ENCODE measurements at regions not wholly inside any gene's neighbourhood (a gene's known extent, or its start where the extent isn't known, plus 50 kb on each side); places are given as distances from the start of the nearest gene placed in this dataset.

GRCh38 chr1:172758259-172758658 is 99.4 kb downstream of the FASLG start:
- H4K20me1 ChIP-seq (ENCODE audit: insufficient read depth): no peaks in the 10 kb centered on the region
- no peak for DNase-seq
- ChIA-PET CTCF (interaction anchor here (0.7 kb wide), 1 partner anchor 444 kb away, joined by 3 read pairs; no protein-coding TSS in a partner anchor), POLR2A (no interaction called here)
- H3K27me3 ChIP-seq (ENCODE audit: insufficient read depth): no peaks in the 10 kb centered on the region
- H2AFZ ChIP-seq (ENCODE audit: low read depth): no peak overlapping the region
- no peaks in the 10 kb centered on the region for H3K79me2 ChIP-seq (ENCODE audit: insufficient read depth)
- H3K4me1 ChIP-seq (ENCODE audit: control insufficient read depth in 1 of 2, insufficient read depth in 2 of 2, low read depth in 1 of 2, low read length in 1 of 2): no peaks in the 10 kb centered on the region; a peak in 1 of 4 replicates
- H3K4me2 ChIP-seq: no peak overlapping the region
- TF ChIP-seq RCOR1 (IDR thresholded peaks at IDR 0.05; ENCODE audit: low read length): no peak
- no peak for TF ChIP-seq RXRA (IDR thresholded peaks at IDR 0.05; ENCODE audit: borderline replicate concordance, low read depth)
- no peak for TF ChIP-seq MEF2A (IDR thresholded peaks at IDR 0.05; ENCODE audit: borderline replicate concordance, low read depth)
- no peak for TF ChIP-seq RFX5 (IDR thresholded peaks at IDR 0.05; ENCODE audit: low read length)
- no peak for TF ChIP-seq GABPA (IDR thresholded peaks at IDR 0.05; ENCODE audit: low read depth)
- no peak for TF ChIP-seq USF2 (IDR thresholded peaks at IDR 0.05; ENCODE audit: borderline replicate concordance, low read depth, low read length)
- no peak for TF ChIP-seq EP300 (IDR thresholded peaks at IDR 0.05; ENCODE audit: borderline replicate concordance in 1 of 2, low read depth in 1 of 2, low read length in 1 of 2)
- TF ChIP-seq YY1 (IDR thresholded peaks at IDR 0.05; ENCODE audit: low read depth): no peak
- TF ChIP-seq SMC3 (IDR thresholded peaks at IDR 0.05; ENCODE audit: low read depth, low read length): no peak
- H3K9me3 ChIP-seq: no peaks in the 10 kb centered on the region
- no peak overlapping the region for H3K9ac ChIP-seq
- H3F3A ChIP-seq (replicated peaks; ENCODE audit: insufficient read depth): peaks cover 10% of the 10 kb centered on the region
- WGBS (ENCODE audit: low lambda C conversion rate): 67% methylated on average over 2 of the region's 2 CpGs
- no peak overlapping the region for H3K27ac ChIP-seq (ENCODE audit: low read depth in 2 of 2, low read length in 1 of 2)
- no peak overlapping the region for H3K4me3 ChIP-seq (ENCODE audit: low read depth in 2 of 2, low read length in 1 of 2)
- H3K36me3 ChIP-seq (replicated peaks in 1 of 2; ENCODE audit: control insufficient read depth in 1 of 2, insufficient read depth in 2 of 2, low read length in 1 of 2): no peaks in the 10 kb centered on the region
- H3K9me2 ChIP-seq: no peaks in the 10 kb centered on the region

- CTCF ChIA-PET: no interaction called here
- H3K9me3 ChIP-seq: no peaks in the 10 kb centered on the region
- no peak for TF ChIP-seq USF2 (IDR thresholded peaks at IDR 0.05; ENCODE audit: borderline replicate concordance, low read depth, low read length)
- no peak for TF ChIP-seq ZBTB33 (IDR thresholded peaks at IDR 0.05; ENCODE audit: borderline replicate concordance, low read depth)
- TF ChIP-seq GABPA (IDR thresholded peaks at IDR 0.05; ENCODE audit: low read depth): no peak
- no peak for TF ChIP-seq RFX5 (IDR thresholded peaks at IDR 0.05; ENCODE audit: low read length)
- no peak for TF ChIP-seq RCOR1 (IDR thresholded peaks at IDR 0.05; ENCODE audit: low read length)
- no peak for TF ChIP-seq USF1 (IDR thresholded peaks at IDR 0.05; ENCODE audit: borderline replicate concordance, low read depth)
- TF ChIP-seq NFIC (IDR thresholded peaks at IDR 0.05; ENCODE audit: borderline replicate concordance): no peak
- TF ChIP-seq EP300 (IDR thresholded peaks at IDR 0.05; ENCODE audit: borderline replicate concordance in 1 of 2, low read depth in 1 of 2, low read length in 1 of 2): no peak
- TF ChIP-seq TAF1 (IDR thresholded peaks at IDR 0.05; ENCODE audit: borderline replicate concordance, low read depth, low read length): no peak
- TF ChIP-seq MXI1 (IDR thresholded peaks at IDR 0.05; ENCODE audit: low read depth, low read length): no peak
- no peak for TF ChIP-seq FOSL2 (IDR thresholded peaks at IDR 0.05; ENCODE audit: borderline replicate concordance, low read depth)
- TF ChIP-seq RXRA (IDR thresholded peaks at IDR 0.05; ENCODE audit: borderline replicate concordance, low read depth): no peak
- no peak for TF ChIP-seq FOXJ3 (CRISPR knock-in tag; IDR thresholded peaks at IDR 0.05)
- no peak for TF ChIP-seq JUND (IDR thresholded peaks at IDR 0.05)
- no peak for TF ChIP-seq FOXM1 (IDR thresholded peaks at IDR 0.05; ENCODE audit: low read depth)
- no peak for TF ChIP-seq SMC3 (IDR thresholded peaks at IDR 0.05; ENCODE audit: low read depth, low read length)
- no peak for TF ChIP-seq IRF3 (IDR thresholded peaks at IDR 0.05; ENCODE audit: low read depth, low read length)
- TF ChIP-seq CTCF (IDR thresholded peaks at IDR 0.05): no peak
- no peak for TF ChIP-seq MEF2A (IDR thresholded peaks at IDR 0.05; ENCODE audit: borderline replicate concordance, low read depth)
These were observed 101.2 kb downstream of the FASLG start for GRCh38 chr1:172760121-172760520.

More at GRCh38 chr1:172760121-172760520, 101.2 kb downstream of the FASLG start:
- Histone ChIP-seq H3K9ac (no peak overlapping the region), H3K79me2 (ENCODE audit: insufficient read depth) (no peaks in the 10 kb centered on the region), H2AFZ (ENCODE audit: low read depth) (no peak overlapping the region), H3K36me3 (replicated peaks in 1 of 2; ENCODE audit: control insufficient read depth in 1 of 2, insufficient read depth in 2 of 2, low read length in 1 of 2) (no peaks in the 10 kb centered on the region), H3K27me3 (ENCODE audit: insufficient read depth) (no peaks in the 10 kb centered on the region), H3K27ac (ENCODE audit: low read depth in 2 of 2, low read length in 1 of 2) (no peak overlapping the region), H3K4me1 (ENCODE audit: control insufficient read depth in 1 of 2, insufficient read depth in 2 of 2, low read depth in 1 of 2, low read length in 1 of 2) (no peaks in the 10 kb centered on the region; a peak in 1 of 4 replicates), H3K4me2 (no peak overlapping the region), H3K9me2 (no peaks in the 10 kb centered on the region), H3F3A (replicated peaks; ENCODE audit: insufficient read depth) (peaks cover 10% of the 10 kb centered on the region), H4K20me1 (ENCODE audit: insufficient read depth) (no peaks in the 10 kb centered on the region), H3K4me3 (ENCODE audit: low read depth in 2 of 2, low read length in 1 of 2) (no peak overlapping the region)
- DNase-seq: no peak
- WGBS (ENCODE audit: low lambda C conversion rate): 66% methylated on average over 3 of the region's 3 CpGs
- POLR2A ChIA-PET: no interaction called here

Measured in SK-N-SH (cell line).